ENCODE measurements at regions not wholly inside any gene's neighbourhood (a gene's known extent, or its start where the extent isn't known, plus 50 kb on each side); places are given as distances from the start of the nearest gene placed in this dataset.

DNA sequence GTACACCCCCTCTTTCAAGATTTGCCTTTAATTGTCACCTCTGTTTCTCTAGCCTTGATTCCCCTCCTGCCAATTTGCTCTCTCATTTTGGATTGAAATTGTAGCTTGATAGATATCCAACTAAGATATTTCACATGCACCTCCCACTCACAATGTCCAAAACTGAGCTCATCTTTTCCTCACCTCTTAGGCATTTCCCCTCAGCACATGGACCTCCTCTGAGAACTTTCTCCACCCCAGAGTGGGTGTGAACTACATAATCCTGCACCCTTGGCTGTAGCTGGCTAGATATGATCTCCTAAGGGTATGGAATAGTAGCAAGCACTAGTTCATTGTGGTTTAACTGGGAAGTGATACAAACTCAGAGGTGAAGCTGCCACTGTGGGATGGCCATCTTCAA is 91.5 kb upstream of the SESN3 start:
- no peak overlapping the region for H3K4me3 ChIP-seq (ENCODE audit: control insufficient read depth in 1 of 7, extremely low read depth in 1 of 7, insufficient read depth in 4 of 7, low read depth in 2 of 7, low read length in 6 of 7)
- H3K27me3 ChIP-seq (replicated peaks in 2 of 5; ENCODE audit: control insufficient read depth in 4 of 5, insufficient read depth in 5 of 5, low read length in 4 of 5): no peaks in the 10 kb centered on the region
- no peak for DNase-seq
- ChIA-PET POLR2A (no interaction called here), CTCF (interaction anchor here (0.9 kb wide), 1 partner anchor 168 kb away, joined by 3 read pairs; no protein-coding TSS in a partner anchor)
- peaks cover 0 to 9% (median 0%) of the 10 kb centered on the region in 4 experiments for H3K4me1 ChIP-seq (ENCODE audit: control extremely low read depth in 1 of 4, control insufficient read depth in 4 of 4, insufficient read depth in 4 of 4, low read length in 3 of 4)
- H3K9me3 ChIP-seq (ENCODE audit: control extremely low read depth in 1 of 5, control insufficient read depth in 4 of 5, insufficient read depth in 2 of 5, low read depth in 1 of 5, low read length in 4 of 5): no peaks in the 10 kb centered on the region
- H3K27ac ChIP-seq (ENCODE audit: insufficient read depth in 1 of 2, low read depth in 1 of 2, low read length in 2 of 2, poor library complexity in 1 of 2, severe bottlenecking in 2 of 2): no peak overlapping the region
- no peaks in the 10 kb centered on the region for H3K36me3 ChIP-seq (ENCODE audit: control insufficient read depth in 4 of 4, insufficient read depth in 4 of 4, low read length in 3 of 4)

DNA sequence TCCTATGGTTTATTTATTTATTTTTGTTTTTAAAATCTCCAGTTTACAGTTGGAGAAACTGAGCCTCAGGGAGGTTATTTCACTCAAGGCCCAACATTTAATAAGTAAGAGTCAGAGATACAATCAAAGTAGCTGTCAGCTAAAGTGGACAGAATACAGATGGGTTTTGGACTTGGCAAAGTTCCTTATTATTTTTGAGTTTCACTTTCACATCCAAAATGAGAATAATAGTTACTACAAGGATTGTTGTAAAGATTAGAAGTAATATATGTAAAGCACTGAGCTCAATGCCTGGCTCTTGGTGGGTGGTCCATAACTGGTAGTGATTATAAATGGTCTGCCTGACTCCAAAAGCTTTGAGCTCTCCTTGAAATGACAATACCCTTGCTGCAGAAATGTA is 87.5 kb upstream of the SESN3 start:
- POLR2A ChIA-PET: no interaction called here
- H3K27me3 ChIP-seq (replicated peaks in 2 of 5; ENCODE audit: control insufficient read depth in 4 of 5, insufficient read depth in 5 of 5, low read length in 4 of 5): no peaks in the 10 kb centered on the region
- H3K27ac ChIP-seq (ENCODE audit: insufficient read depth in 1 of 2, low read depth in 1 of 2, low read length in 2 of 2, poor library complexity in 1 of 2, severe bottlenecking in 2 of 2): no peak overlapping the region
- CTCF ChIA-PET: interaction anchor here (0.7 to 2.0 kb wide), 4 partner anchors 12 to 51 kb away, joined by 3 to 7 read pairs (median 4); no protein-coding TSS in a partner anchor
- peak overlapping the region in 1 of 7 experiments; percentile 33 for H3K4me3 ChIP-seq (ENCODE audit: control insufficient read depth in 1 of 7, extremely low read depth in 1 of 7, insufficient read depth in 4 of 7, low read depth in 2 of 7, low read length in 6 of 7)
- H3K4me1 ChIP-seq (ENCODE audit: control extremely low read depth in 1 of 4, control insufficient read depth in 4 of 4, insufficient read depth in 4 of 4, low read length in 3 of 4): peaks cover 0 to 9% (median 0%) of the 10 kb centered on the region in 4 experiments
- peak in 2 of 3 donors; percentile 66 to 67 for DNase-seq
- H3K9me3 ChIP-seq (ENCODE audit: control extremely low read depth in 1 of 5, control insufficient read depth in 4 of 5, insufficient read depth in 2 of 5, low read depth in 1 of 5, low read length in 4 of 5): no peaks in the 10 kb centered on the region
- H3K36me3 ChIP-seq (ENCODE audit: control insufficient read depth in 4 of 4, insufficient read depth in 4 of 4, low read length in 3 of 4): no peaks in the 10 kb centered on the region

- peak in 1 of 3 donors; percentile 16 for DNase-seq
- ChIA-PET CTCF (no interaction called here), POLR2A (no interaction called here)
- WGBS (ENCODE audit: insufficient coverage): 20% methylated on average over 1 of the region's 2 CpGs
- no peaks in the 10 kb centered on the region for H3K27me3 ChIP-seq (replicated peaks in 2 of 5; ENCODE audit: control insufficient read depth in 4 of 5, insufficient read depth in 5 of 5, low read length in 4 of 5)
- no peaks in the 10 kb centered on the region for H3K36me3 ChIP-seq (ENCODE audit: control insufficient read depth in 4 of 4, insufficient read depth in 4 of 4, low read length in 3 of 4)
- H3K27ac ChIP-seq (ENCODE audit: insufficient read depth in 1 of 2, low read depth in 1 of 2, low read length in 2 of 2, poor library complexity in 1 of 2, severe bottlenecking in 2 of 2): no peak overlapping the region
- peaks cover 0 to 13% (median 5%) of the 10 kb centered on the region in 4 experiments for H3K4me1 ChIP-seq (ENCODE audit: control extremely low read depth in 1 of 4, control insufficient read depth in 4 of 4, insufficient read depth in 4 of 4, low read length in 3 of 4)
- H3K4me3 ChIP-seq (ENCODE audit: control insufficient read depth in 1 of 7, extremely low read depth in 1 of 7, insufficient read depth in 4 of 7, low read depth in 2 of 7, low read length in 6 of 7): no peak overlapping the region
- no peaks in the 10 kb centered on the region for H3K9me3 ChIP-seq (ENCODE audit: control extremely low read depth in 1 of 5, control insufficient read depth in 4 of 5, insufficient read depth in 2 of 5, low read depth in 1 of 5, low read length in 4 of 5)
Measured at GRCh38 chr11:95308512-95309035, 77.6 kb upstream of the SESN3 start.

DNA sequence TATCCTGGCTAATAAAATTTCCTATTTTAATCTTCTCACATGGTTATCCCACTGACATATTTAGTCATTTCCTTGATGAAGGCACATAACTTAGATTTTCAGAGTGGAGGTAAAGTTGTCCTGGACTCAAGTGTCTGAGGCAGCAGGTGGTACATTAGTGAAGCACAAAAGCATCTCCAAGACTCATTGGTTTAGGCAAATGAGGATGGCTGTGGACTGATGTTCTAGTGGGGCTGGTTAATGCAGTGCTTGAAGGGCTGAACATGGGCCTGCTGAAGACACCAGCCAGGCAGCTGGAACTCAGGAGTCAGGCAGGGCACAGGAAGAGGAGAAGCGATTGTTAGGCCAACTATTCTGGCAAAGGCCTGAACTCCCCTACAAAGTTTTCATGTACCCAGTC is 76.3 kb upstream of the SESN3 start:
- Histone ChIP-seq H3K36me3 (ENCODE audit: control insufficient read depth in 4 of 4, insufficient read depth in 4 of 4, low read length in 3 of 4) (no peaks in the 10 kb centered on the region), H3K27ac (ENCODE audit: insufficient read depth in 1 of 2, low read depth in 1 of 2, low read length in 2 of 2, poor library complexity in 1 of 2, severe bottlenecking in 2 of 2) (no peak overlapping the region), H3K4me1 (ENCODE audit: control extremely low read depth in 1 of 4, control insufficient read depth in 4 of 4, insufficient read depth in 4 of 4, low read length in 3 of 4) (peaks cover 0 to 13% (median 5%) of the 10 kb centered on the region in 4 experiments), H3K27me3 (replicated peaks in 2 of 5; ENCODE audit: control insufficient read depth in 4 of 5, insufficient read depth in 5 of 5, low read length in 4 of 5) (no peaks in the 10 kb centered on the region), H3K4me3 (ENCODE audit: control insufficient read depth in 1 of 7, extremely low read depth in 1 of 7, insufficient read depth in 4 of 7, low read depth in 2 of 7, low read length in 6 of 7) (no peak overlapping the region), H3K9me3 (ENCODE audit: control extremely low read depth in 1 of 5, control insufficient read depth in 4 of 5, insufficient read depth in 2 of 5, low read depth in 1 of 5, low read length in 4 of 5) (no peaks in the 10 kb centered on the region)
- WGBS (ENCODE audit: insufficient coverage): no CpG with 5 or more reads among the region's 1 CpG
- ChIA-PET CTCF (interaction anchor here (0.7 to 3.0 kb wide), 3 partner anchors 10 to 32 kb away, joined by 4 to 7 read pairs (median 7); no protein-coding TSS in a partner anchor), POLR2A (interaction anchor here (0.6 kb wide), 1 partner anchor 446 kb away, joined by 3 read pairs; no protein-coding TSS in a partner anchor)
- DNase-seq: no peak

DNA sequence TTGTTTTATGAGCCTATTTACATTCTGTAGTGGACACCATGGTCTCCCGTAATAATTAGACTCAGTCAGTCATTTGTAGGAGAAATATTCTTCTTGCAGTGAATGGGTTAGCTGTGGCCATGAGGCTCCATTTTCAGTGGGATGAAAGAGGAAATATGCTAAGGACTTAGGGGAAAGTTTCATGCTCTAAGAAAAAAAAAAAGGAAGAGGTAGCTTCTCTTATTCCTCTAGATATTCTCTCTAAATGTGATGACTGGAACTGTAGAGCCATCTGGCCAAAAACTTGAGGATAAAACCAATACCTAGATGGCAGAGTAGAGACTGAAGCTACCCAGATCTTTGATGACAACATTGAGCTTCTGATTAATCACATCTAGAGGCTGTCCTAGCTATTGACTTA is 75.8 kb upstream of the SESN3 start:
- H3K27me3 ChIP-seq (replicated peaks in 2 of 5; ENCODE audit: control insufficient read depth in 4 of 5, insufficient read depth in 5 of 5, low read length in 4 of 5): no peaks in the 10 kb centered on the region
- whole genome bisulfite sequencing (ENCODE audit: insufficient coverage): 100% methylated on average over 1 of the region's 1 CpG

DNA sequence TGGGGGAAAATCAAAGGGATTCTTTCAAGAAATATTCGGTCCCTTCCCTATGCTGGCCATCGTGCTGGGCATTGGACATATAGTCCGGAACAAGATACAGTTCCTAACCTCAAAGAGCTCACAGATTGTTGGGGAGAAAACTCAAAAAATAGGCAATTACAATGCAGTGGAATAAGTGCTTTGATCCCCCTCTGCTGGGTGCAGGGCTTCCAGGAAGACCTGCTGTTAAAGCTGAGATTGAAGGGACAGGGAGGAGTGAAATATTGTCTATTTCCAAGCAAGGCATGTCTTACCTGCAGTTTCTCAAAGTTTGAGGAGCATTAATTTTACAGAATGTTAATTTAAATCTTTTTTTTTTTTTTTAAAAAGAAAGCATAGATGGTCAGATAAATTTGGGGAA is 75.1 kb upstream of the SESN3 start:
- Histone ChIP-seq H3K4me3 (ENCODE audit: control insufficient read depth in 1 of 7, extremely low read depth in 1 of 7, insufficient read depth in 4 of 7, low read depth in 2 of 7, low read length in 6 of 7) (no peak overlapping the region), H3K27me3 (replicated peaks in 2 of 5; ENCODE audit: control insufficient read depth in 4 of 5, insufficient read depth in 5 of 5, low read length in 4 of 5) (no peaks in the 10 kb centered on the region), H3K27ac (ENCODE audit: insufficient read depth in 1 of 2, low read depth in 1 of 2, low read length in 2 of 2, poor library complexity in 1 of 2, severe bottlenecking in 2 of 2) (no peak overlapping the region), H3K4me1 (ENCODE audit: control extremely low read depth in 1 of 4, control insufficient read depth in 4 of 4, insufficient read depth in 4 of 4, low read length in 3 of 4) (peaks cover 0 to 13% (median 5%) of the 10 kb centered on the region in 4 experiments), H3K36me3 (ENCODE audit: control insufficient read depth in 4 of 4, insufficient read depth in 4 of 4, low read length in 3 of 4) (no peaks in the 10 kb centered on the region), H3K9me3 (ENCODE audit: control extremely low read depth in 1 of 5, control insufficient read depth in 4 of 5, insufficient read depth in 2 of 5, low read depth in 1 of 5, low read length in 4 of 5) (no peaks in the 10 kb centered on the region)
- CTCF ChIA-PET: interaction anchor here (0.6 to 3.0 kb wide), 4 partner anchors 9 to 398 kb away, joined by 3 to 7 read pairs (median 5); no protein-coding TSS in a partner anchor
- DNase-seq: no peak
- POLR2A ChIA-PET: no interaction called here
- WGBS (ENCODE audit: insufficient coverage): 94% methylated on average over 3 of the region's 3 CpGs

More for the DNA sequence above, 75.8 kb upstream of the SESN3 start:
- Histone ChIP-seq H3K4me1 (ENCODE audit: control extremely low read depth in 1 of 4, control insufficient read depth in 4 of 4, insufficient read depth in 4 of 4, low read length in 3 of 4) (peaks cover 0 to 13% (median 5%) of the 10 kb centered on the region in 4 experiments), H3K27ac (ENCODE audit: insufficient read depth in 1 of 2, low read depth in 1 of 2, low read length in 2 of 2, poor library complexity in 1 of 2, severe bottlenecking in 2 of 2) (no peak overlapping the region), H3K9me3 (ENCODE audit: control extremely low read depth in 1 of 5, control insufficient read depth in 4 of 5, insufficient read depth in 2 of 5, low read depth in 1 of 5, low read length in 4 of 5) (no peaks in the 10 kb centered on the region), H3K4me3 (ENCODE audit: control insufficient read depth in 1 of 7, extremely low read depth in 1 of 7, insufficient read depth in 4 of 7, low read depth in 2 of 7, low read length in 6 of 7) (no peak overlapping the region), H3K36me3 (ENCODE audit: control insufficient read depth in 4 of 4, insufficient read depth in 4 of 4, low read length in 3 of 4) (no peaks in the 10 kb centered on the region)
- CTCF ChIA-PET: interaction anchor here (0.6 to 3.0 kb wide), 5 partner anchors 10 to 397 kb away, joined by 3 to 7 read pairs (median 4); no protein-coding TSS in a partner anchor
- POLR2A ChIA-PET: interaction anchor here (0.6 kb wide), 1 partner anchor 447 kb away, joined by 3 read pairs; no protein-coding TSS in a partner anchor
- no peak for DNase-seq

- CTCF ChIA-PET: interaction anchor here (1.2 to 3.0 kb wide), 3 partner anchors 9 to 153 kb away, joined by 3 to 7 read pairs (median 7); no protein-coding TSS in a partner anchor
- H3K4me3 ChIP-seq (ENCODE audit: control insufficient read depth in 1 of 7, extremely low read depth in 1 of 7, insufficient read depth in 4 of 7, low read depth in 2 of 7, low read length in 6 of 7): no peak overlapping the region
- no peaks in the 10 kb centered on the region for H3K36me3 ChIP-seq (ENCODE audit: control insufficient read depth in 4 of 4, insufficient read depth in 4 of 4, low read length in 3 of 4)
- no peak overlapping the region for H3K27ac ChIP-seq (ENCODE audit: insufficient read depth in 1 of 2, low read depth in 1 of 2, low read length in 2 of 2, poor library complexity in 1 of 2, severe bottlenecking in 2 of 2)
- H3K27me3 ChIP-seq (replicated peaks in 2 of 5; ENCODE audit: control insufficient read depth in 4 of 5, insufficient read depth in 5 of 5, low read length in 4 of 5): no peaks in the 10 kb centered on the region
- WGBS (ENCODE audit: insufficient coverage): 96% methylated on average over 3 of the region's 3 CpGs
- POLR2A ChIA-PET: no interaction called here
- peaks cover 0 to 13% (median 5%) of the 10 kb centered on the region in 4 experiments for H3K4me1 ChIP-seq (ENCODE audit: control extremely low read depth in 1 of 4, control insufficient read depth in 4 of 4, insufficient read depth in 4 of 4, low read length in 3 of 4)
- DNase-seq: no peak
- no peaks in the 10 kb centered on the region for H3K9me3 ChIP-seq (ENCODE audit: control extremely low read depth in 1 of 5, control insufficient read depth in 4 of 5, insufficient read depth in 2 of 5, low read depth in 1 of 5, low read length in 4 of 5)
Measured at GRCh38 chr11:95305705-95306104, 74.7 kb upstream of the SESN3 start.
